ENCODE measurements at regions not wholly inside any gene's neighbourhood (a gene's known extent, or its start where the extent isn't known, plus 50 kb on each side); places are given as distances from the start of the nearest gene placed in this dataset.

DNA sequence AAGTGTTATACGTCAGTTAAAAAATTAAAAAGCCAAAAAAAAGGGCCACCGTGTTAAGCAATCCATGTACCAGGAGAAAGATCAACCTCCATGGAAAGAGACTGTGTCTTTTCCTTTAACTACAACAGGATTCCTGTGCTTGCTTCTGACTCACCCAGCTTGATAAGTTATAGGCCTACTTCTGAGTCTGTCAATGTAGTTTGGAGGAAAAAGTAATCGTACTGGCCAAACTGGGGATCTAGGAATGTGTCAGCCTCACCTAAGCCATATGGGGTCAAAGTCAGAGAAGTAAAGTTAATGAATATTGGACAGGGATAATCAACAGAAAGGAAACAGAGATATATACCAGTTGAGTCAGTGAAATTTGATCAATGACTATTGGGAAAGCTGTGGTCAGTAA lies 470.8 kb upstream of the SLIT2 start:
- no peak for DNase-seq (ENCODE audit: low spot score)

DNA sequence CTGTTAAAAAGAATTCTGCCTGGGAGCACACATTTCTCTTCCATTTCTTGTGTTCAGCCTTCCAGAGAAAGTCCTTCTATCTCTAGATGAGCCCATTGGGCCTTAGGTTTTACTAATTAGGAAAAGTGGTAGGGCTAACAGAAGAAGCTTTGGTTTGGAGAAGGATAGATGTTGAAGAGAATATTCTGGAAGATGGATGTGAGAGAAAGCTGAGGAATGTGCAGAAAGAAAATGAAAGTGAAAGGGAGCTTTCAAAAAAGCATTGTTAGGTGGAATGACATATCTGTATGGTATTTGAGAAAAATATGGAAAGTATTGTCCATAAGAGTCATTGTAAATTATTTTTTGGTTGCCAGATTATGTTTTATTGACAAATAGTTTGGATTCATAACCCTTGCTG lies 474.8 kb upstream of the SLIT2 start:
- DNase-seq (ENCODE audit: low spot score): peak; percentile 16

DNA sequence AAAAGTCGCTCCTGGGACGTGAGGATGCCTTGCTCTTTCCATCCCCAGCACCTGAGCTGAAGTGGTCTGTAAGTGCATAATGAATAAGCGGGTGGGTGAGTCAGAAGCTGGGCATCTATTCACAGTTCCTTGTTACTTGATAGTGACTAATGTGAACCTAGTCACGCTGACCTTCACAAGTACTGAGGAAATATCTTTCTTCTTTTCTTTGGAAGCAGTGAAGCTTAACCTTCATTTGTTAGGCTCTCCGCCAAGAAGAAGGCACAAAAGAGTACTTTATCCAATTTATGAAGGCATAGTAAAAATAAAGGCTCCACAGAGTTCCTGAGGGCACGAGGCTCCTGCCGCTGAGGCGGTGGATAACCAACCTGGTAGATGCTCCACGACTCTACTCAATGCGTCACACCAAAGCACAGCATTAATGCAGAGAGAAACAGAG lies 475.7 kb upstream of the SLIT2 start:
- peak; percentile 51 for DNase-seq (ENCODE audit: low spot score)

DNA sequence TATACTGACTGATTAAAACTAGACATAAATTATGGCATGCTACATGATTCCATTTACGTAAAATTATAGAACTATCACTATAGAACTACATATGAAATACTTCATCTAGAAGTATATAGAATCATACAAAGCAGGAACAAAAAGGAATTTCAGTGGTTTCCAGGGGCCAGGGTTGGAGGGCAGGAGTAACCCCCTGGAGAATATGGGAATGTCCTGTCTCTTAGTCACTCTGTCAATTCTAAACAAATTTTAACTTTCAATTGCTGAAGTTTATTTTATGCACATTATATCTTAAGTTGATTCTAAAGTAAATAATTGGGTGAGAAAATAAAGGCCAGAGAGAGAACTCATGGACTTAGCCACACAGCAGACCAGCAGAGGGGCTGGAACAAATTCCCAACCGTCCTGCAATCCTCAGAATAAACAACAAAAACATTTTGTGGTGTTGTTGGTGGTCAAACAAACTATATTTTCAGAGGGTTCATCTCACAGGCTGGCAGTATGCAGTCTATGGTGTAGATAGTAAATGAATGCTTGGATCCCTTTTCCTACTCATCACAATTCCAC lies 476.9 kb upstream of the SLIT2 start:
- no peak for DNase-seq (ENCODE audit: low spot score)

DNA sequence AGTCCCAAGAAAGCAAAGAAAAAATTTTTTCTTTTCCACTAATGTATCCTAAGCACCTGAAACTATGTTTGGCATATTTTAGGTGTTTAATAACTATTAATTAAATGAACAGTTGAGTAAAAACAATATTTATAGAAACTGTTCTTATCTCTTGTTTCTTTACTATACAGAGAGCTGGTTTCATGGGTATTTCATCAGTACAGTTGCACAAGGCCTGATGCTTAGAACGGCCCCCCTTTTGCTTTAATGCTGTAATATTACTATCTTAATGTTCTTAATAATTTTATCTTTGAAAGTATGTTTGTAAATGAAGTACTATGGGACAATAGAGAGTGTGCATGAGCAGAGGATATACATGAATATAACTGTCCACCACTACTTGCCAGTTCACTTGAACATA lies 479.1 kb upstream of the SLIT2 start:
- DNase-seq (ENCODE audit: low spot score): no peak

DNA sequence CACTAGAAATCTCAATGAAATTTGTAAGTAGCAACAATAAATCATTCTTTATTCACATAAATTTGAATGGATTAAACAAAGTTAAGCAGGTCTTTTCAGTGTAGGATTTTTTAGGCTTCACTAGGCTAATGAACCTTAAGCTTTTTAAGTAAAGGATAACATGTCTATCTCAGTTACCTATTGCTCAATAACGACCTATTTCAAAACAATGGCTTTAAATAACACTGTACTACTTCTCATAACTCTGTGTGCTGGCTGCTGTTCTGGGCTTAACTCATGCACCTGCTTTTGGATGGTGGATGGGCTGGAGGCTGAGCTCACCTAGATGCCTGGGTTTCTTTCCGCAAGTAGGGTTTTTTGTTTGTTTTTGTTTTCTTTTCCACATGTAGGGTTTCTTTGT lies 495.0 kb upstream of the SLIT2 start:
- DNase-seq (ENCODE audit: low spot score): no peak

DNA sequence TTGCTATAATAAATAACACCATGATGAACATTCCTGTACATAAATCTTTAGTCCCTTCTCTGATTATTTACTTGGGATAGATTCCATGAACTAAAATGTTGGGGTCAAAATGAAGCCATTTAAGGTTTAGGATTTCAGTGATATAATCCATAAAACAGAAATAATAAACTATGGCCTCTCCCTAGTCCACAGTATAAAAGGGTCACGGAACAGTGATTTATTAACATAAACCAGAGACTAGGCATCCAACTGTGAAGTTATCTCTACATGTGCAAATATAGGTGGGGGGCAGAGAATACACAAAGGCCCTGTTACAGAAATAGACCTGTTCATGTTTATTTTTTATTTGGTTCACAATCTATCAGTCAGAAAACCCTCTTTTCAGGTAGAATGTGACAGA lies 499.1 kb upstream of the SLIT2 start:
- DNase-seq (ENCODE audit: low spot score): no peak

DNA sequence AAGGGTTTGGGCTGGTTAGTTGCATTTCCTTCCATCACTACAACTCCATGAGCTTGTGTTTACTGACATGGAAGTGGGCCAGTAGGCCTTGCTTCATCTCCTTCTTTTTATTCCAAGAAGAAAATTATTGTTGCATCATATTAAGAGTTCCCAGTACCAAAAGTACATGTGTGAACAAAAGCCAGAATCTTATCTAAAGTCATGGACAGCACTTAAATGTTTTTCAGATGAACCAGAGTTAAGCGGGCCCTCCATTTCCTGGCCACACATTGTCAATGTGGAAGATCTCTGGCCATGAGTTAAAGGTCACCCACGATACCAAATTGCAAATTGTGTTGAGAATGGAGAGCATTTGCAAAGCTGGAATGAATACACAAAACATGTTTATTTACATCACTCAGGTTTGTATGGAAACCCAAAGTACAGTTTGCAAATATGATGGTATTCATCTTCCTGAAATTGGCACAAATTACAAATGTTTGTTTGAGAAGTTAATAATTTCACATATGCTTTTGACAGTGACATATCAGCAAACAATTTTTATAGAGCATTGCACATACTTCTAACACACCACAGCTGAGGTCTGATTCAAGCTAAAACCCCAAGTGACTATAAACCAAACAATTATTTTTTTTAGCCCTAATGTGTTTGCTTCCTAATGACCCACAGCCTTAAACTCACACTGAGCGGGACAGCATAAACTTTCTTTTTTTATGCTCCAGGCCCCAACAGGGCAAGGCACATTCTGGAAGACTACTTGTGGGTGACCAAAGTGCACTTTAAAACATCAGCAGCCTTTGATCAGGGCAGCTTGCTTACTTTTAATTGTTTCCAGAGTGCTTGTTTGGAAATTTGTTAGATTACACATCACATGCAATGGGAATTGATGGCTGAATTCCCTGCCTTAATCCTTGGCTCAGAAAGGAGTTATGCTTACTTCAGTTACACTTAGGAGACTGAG lies 502.9 kb upstream of the SLIT2 start:
- DNase-seq (ENCODE audit: low spot score): peak; percentile 68

DNA sequence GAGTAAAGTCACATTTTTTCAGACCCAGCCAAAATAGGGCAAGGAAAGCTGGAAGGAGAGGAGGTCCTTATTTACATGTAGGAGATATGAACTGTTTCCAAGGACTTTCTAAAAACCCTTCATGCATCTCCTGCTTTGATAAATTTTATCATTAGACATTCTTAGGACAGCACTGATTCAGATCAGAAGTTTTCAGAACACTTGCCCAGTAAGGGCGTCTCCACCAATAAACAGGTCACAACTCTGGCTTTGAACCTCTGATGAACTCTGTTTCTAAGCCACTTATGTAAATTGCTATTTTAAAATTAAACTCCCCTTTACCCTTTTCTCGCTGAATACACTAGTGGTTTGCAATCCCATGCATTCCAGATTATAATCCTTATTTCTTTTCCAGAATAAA lies 505.3 kb upstream of the SLIT2 start:
- no peak for DNase-seq (ENCODE audit: low spot score)

DNA sequence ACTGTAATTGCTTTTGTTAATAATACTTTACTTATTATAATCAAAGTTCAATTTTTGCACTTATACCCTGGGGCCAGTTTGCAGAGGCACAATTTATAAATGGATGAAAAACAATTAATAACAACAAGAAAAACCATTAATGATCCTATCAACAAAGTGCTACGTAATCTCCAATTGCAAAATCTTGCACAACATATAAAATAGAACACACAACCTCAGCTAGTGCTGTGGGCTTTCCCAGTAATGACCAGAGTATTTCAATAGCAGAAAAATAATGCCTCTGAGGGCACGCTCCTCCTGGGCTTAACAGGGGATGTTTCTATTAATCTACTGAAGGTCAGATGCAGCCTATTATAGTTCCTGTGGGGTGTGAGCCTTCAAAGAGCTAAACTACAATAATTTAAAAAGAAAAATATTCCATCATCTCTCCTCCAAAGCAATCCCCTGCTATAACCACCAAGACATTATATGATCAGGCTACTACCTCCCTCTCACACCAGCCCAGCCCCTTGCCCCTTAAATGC lies 508.5 kb upstream of the SLIT2 start:
- DNase-seq (ENCODE audit: low spot score): no peak

DNA sequence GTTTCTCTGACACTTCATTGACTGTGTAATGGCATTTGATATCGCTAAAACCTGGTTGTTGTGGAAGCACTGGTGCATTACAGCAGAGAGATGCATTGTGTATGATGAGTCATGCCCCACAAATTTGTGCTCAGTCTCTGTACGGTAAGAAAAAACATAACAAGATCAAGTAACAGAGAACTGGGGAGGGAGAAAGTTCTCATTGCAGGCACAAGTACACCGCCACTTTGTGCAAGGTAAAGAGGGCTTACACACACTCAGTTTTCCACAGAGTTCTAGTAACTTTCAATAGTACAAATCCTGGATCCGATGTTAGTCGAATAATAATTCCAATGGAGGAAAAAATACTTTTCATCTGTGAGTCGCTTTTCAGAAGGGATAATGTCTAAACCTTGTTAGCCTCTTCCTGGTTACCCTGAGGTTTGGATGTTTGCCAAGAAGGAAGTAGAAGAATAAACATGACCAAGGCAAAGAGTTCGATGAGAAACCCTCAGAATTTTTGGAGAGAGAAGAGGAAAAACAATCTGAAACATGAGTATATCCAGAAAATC lies 512.5 kb upstream of the SLIT2 start:
- peak; percentile 53 for DNase-seq (ENCODE audit: low spot score)

DNA sequence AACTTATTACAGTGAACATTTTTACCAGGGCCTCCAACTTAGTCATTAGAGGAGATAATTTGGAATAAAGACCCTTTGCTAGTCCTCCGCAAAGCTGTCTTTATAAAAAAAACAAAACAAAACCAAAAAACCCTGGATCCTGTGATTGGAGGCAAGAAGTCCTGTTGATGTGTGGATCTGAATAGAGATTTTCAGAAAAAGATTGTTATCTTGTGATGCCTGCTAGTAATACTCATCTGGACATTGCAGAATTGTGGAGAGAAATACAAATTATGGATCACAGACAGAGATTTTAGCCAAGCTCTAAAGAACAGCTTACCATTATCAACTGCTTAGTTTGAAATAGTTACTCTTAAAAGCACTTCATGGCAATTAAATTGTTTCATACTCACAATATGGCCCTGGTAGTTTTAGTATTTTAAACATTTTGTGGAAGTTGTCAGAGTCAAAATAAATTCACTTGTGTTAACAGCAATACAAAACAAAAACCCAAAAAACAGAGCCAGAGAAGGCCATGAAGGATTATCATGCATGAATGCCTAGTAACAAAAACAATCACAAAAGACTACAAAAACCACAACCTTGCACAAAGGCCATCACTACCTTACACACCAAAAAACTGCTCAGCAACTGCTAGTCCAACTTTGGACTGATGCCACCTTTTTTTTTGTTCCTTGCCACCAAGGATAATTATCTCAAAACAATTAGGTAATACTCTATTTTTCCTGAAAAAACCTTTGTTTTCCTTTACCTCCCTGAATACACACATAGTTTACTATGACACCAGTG lies 514.5 kb upstream of the SLIT2 start:
- DNase-seq (ENCODE audit: low spot score): no peak

DNA sequence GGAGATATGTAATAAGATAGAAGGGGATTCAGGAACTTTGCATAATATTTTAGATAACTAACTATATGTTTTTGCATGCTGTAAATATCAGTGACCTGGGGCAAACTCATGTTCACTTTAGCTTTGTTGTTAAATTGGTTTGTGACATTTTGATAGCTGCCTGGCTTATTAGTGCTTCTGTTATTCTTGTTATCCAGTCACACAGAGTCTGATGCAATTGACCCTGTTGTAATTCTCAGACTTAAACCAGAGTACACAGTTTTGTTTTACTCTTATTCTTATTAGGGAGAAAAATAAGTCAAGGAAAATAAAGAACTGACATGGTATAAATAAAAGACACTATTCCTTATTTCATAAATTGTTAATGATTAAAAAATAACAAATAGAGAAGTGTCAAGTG lies 516.7 kb upstream of the SLIT2 start:
- peak; percentile 31 for DNase-seq (ENCODE audit: low spot score)

DNA sequence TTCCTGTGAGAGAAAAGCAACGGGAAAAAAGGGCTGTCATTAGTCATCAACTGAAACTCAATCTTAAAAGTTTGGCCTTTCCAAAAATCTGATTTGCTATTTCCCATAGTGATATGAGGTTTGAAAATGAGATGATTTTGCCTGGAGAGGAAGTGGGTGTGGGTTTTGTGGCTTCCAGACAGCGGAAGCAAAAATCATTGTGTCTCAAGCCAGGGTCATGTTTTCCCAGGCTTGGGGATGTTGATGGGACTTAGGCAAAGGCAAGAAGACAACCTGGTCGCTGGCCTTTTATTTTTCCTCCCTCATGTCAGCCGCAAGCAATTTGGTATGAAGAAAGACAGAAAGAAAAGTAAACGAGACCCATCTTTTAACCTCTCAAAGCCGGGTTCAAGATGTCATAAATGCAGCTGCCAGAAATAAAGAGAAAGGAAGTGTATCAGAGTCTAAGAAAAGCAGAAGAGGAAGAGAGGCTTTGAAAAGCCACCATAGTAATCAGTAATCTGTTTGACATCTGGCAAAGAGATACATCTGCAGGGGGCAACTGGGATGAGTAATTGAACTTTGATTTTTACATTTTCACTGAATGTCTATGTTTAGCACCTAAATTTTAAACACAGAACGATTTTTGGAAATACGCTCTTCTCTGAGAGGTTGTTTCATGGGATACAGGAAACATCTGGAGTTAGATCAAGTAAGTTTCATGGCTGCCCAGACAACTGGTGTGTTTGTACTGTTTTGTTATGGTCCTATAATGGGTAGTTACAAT lies 521.6 kb upstream of the SLIT2 start:
- DNase-seq (ENCODE audit: low spot score): peak; percentile 11

DNA sequence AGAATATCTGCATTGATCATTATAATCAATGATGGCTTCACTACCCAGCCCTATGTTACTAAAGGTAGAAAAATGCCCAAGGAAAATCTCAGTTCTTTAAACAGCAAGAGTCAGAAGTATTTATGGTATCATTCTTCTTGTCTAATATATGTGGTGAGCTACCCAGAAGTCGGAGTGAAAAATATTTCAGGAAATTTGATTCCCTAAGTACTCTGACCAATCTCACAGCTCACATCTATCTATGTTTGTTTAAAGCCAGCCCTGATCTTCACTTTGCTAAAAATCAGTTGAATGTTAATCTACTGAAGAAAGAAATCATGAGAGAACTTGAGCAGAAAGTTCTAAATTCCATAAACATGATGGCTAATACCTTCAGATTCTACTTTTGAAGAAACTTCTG lies 522.9 kb upstream of the SLIT2 start:
- no peak for DNase-seq (ENCODE audit: low spot score)

DNA sequence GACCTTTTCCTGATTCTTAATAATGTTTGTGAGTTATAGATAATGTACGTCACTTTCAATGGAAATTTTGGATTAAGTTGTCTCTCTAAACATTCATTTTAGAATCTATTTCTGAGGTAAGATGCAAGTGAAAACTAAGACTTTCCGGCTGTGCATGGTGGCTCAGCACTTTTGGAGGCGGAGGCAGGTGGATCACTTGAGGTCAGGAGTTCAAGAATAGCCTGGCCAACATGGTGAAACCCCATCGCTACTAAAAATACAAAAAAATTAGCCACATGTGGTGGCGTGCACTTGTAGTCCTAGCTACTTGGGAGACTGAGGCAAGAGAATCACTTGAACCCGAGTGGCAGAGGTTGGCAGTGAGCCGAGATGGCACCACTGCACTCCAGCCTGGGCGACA lies 524.6 kb upstream of the SLIT2 start:
- no peak for DNase-seq (ENCODE audit: low spot score)

DNA sequence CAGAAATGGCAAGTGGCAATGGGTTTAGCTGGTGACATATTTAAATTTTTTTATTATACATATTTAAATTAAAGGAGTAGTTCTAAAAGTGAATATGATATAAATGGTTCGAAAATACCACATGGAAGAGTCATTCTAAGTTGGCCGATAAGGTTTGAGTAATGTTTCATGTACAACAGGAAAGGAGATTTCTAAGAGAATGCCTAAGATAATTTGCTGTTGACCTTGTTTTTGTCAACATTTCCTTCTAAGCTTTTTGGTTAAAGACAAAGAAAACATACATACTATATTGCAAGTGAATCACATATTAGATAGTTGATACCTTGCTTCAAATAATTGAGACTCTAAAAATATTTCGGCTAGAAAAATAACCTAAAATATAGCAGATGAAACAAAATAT lies 526.6 kb upstream of the SLIT2 start:
- no peak for DNase-seq (ENCODE audit: low spot score)

DNA sequence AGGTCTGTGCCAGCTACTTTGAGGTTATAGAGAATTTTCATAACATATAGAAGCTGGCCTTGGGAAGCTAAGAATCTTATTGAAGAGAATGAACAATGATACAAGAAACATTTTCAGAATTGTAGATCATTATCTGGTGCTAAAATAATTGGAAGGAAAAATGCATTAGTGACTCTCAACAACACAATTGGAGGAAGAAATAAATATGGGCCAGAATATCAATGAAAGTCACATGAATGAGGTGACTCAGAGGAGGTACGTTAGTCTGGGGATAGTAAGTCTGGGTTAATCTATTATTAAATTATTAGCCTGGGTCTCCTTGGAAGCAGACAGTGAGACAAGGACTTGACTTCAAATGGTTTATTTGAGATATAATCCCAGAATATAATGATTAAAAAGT lies 529.3 kb upstream of the SLIT2 start:
- DNase-seq (ENCODE audit: low spot score): no peak

DNA sequence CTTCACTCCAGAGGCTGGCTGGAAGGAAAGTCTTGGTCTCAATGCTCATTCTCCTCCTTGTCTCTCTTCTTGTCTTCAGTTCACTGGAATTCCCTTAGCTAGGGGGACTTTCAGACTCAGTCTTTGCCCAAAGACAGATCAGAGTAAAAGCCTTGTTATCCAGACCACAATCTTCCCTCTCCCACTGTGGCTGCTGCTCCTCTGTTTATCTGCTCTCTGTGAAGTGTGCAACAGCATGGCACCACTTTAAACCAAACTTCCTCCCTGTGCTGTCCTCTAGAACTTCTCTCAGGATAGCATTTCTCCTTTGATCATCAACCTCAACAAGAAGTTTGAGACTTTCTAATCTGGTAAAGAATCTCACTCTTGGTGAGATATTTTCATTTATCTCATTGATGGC lies 530.1 kb upstream of the SLIT2 start:
- no peak for DNase-seq (ENCODE audit: low spot score)

DNA sequence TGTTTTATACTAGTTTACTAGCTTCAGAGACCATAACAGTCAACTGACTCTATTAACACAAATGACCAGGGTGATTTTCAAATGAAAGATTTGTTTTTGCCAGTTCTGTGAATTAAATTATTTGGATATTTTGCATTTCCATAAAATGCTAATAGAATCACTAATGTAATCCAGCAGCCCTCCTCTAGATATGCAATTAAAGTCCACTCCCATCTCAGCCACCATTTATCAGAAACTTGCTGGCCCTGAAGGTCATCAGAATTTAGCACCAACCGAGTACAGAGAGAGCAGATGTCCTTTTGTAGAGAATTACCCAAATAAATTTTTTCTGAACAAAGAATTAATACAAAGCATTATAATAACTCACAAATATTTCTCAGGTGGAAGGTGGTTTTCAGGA lies 531.1 kb upstream of the SLIT2 start:
- no peak for DNase-seq (ENCODE audit: low spot score)

DNA sequence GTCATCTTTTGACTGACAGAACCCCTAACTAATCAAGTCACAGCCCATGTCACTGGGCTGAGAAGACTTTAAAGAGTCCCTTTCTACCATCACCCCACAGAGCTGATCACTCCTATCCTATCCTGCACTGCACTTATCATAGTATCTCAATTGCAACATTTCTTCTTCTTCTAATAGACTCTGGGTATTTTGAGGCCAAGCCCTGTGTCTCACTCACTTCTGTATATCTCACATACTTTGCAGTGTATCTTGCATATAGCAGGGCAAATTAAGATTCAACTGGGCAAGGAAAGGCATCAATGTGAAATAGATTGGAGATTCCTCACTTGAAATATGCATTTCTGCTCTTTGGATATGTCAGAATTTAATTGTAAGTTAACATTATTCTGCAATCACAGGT lies 531.5 kb upstream of the SLIT2 start:
- no peak for DNase-seq (ENCODE audit: low spot score)

DNA sequence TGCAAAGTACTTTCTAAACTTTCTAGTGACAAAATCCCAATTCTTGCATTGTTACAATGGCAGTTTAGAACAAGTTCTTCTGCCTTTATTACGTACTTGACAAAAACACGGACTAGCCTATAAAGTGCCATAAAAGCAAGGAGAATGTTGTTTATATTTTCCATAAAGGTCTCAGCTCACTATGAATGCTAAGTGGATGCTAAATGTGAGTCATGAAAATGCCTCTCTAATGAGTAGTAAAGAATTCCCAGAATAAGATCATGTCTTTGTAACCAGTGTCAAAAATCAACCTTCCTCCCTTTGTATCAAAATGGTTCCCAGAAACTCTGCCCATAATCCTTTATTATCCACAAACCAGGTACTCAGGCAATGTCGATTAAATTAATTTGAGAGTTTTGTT lies 539.8 kb upstream of the SLIT2 start:
- DNase-seq (ENCODE audit: low spot score): peak; percentile 48
